HCT116 (cell line): ENCODE measurements at regions not wholly inside any gene's neighbourhood (a gene's known extent, or its start where the extent isn't known, plus 50 kb on each side); places are given as distances from the start of the nearest gene placed in this dataset.

Experiments used
- ATAC-seq: fragments of 200-7000 bp; cut with Tn5 transposase; 2 replicates; pipeline ENCODE4 v1.9.1; 2020; ENCODE audit warnings: mild to moderate bottlenecking, moderate library complexity
- BruUV-seq: library from RNA; stranded (reverse); fragments of 400-500 nt; replicated peaks from 2 replicates; lab custom pipeline; 2021; lab: Mats Ljungman, UMichigan
- CTCF ChIA-PET: fragments of 300-600 bp; sonication (Branson Sonifier 250); formaldehyde crosslinking; loops from one replicate; lab custom pipeline; 2021; ENCODE audit warnings: antibody characterized with exemption; lab: Charles Lee
- POLR2A ChIA-PET: fragments of 300-600, 350-600 bp; sonication (Branson Sonifier 250); formaldehyde crosslinking; loops from one replicate; lab custom pipeline; 2021; ENCODE audit warnings: antibody characterized with exemption; lab: Charles Lee
- RAD21 ChIA-PET, 2 experiments: fragments of 300-600 bp; sonication (Branson Sonifier 250); formaldehyde crosslinking; loops; one replicate each; lab custom pipeline; 2023; ENCODE audit warnings: low total read pairs in 2 of 2; ENCODE audit not compliant: uncharacterized antibody in 2 of 2, unreplicated experiment in 2 of 2, low non-redundant PET in 1 of 2; lab: Charles Lee
- DNase-seq: peaks from one replicate; pipeline ENCODE4 v3.0.0-alpha.2; 2010; ENCODE audit warnings: low read depth, low spot score
- H2AFZ ChIP-seq: fragments of 200-600 bp; shearing (Covaris generic), sonication (generic); 2 replicates; pipeline ENCODE4 v1.6.1; 2017; ENCODE audit warnings: low read depth, mixed run types, mixed read lengths, antibody characterized with exemption, low read length; ENCODE audit not compliant: poor library complexity, severe bottlenecking
- H3K27ac ChIP-seq: 2 replicates; pipeline ENCODE4 v1.5.1; 2012; ENCODE audit warnings: low read depth, low read length
- H3K27me3 ChIP-seq: fragments of 200-600 bp; sonication (generic); 2 replicates; pipeline ENCODE4 v1.6.1; 2016; ENCODE audit warnings: mixed run types, low read length, mixed read lengths; ENCODE audit not compliant: insufficient read depth
- H3K36me3 ChIP-seq, 2 experiments: fragments of 200-500 bp in 1 of 2; fragments of 200-600 bp in 1 of 2; sonication (Bioruptor generic) in 1 of 2; sonication (generic) in 1 of 2; 2 replicates each; pipeline versions ENCODE4 v1.5.1 to v1.6.1; 2014 to 2016; ENCODE audit warnings: low read length in 2 of 2, inconsistent platforms in 1 of 2, mixed read lengths in 1 of 2, mixed run types in 1 of 2; ENCODE audit not compliant: insufficient read depth in 2 of 2, control insufficient read depth in 1 of 2
- H3K4me1 ChIP-seq, 2 experiments: fragments of 200-600 bp in 1 of 2; sonication (generic) in 1 of 2; 2 replicates each; pipeline versions ENCODE4 v1.5.1 to v1.6.1; 2012 to 2017; ENCODE audit warnings: low read length in 2 of 2, inconsistent platforms in 1 of 2, mild to moderate bottlenecking in 1 of 2, mixed read lengths in 1 of 2, mixed run types in 1 of 2, moderate library complexity in 1 of 2; ENCODE audit not compliant: insufficient read depth in 2 of 2, control insufficient read depth in 1 of 2
- H3K4me2 ChIP-seq: fragments of 200-600 bp; sonication (generic); 2 replicates; pipeline ENCODE4 v1.6.1; 2017; ENCODE audit warnings: mixed run types, low read length, mixed read lengths
- H3K4me3 ChIP-seq, 2 experiments: fragments of 200-600 bp in 1 of 2; sonication (generic) in 1 of 2; replicated peaks in 1 of 2; 2 replicates each; pipeline ENCODE4 v1.5.1; 2011 to 2016; ENCODE audit warnings: low read length in 2 of 2, control low read depth in 1 of 2, low read depth in 1 of 2, mild to moderate bottlenecking in 1 of 2, mixed read lengths in 1 of 2, mixed run types in 1 of 2
- H3K79me2 ChIP-seq: fragments of 200-600 bp; sonication (generic); 2 replicates; pipeline ENCODE4 v1.6.1; 2017; ENCODE audit warnings: mild to moderate bottlenecking, mixed run types, low read length, moderate library complexity, mixed read lengths; ENCODE audit not compliant: insufficient read depth
- H3K9ac ChIP-seq: fragments of 200-600 bp; sonication (generic); 2 replicates; pipeline ENCODE4 v1.6.1; 2016; ENCODE audit warnings: low read length, mixed read lengths
- H3K9me2 ChIP-seq: fragments of 200-600 bp; sonication (generic), shearing (Covaris generic); 2 replicates; pipeline ENCODE4 v1.6.1; 2017; ENCODE audit warnings: mixed run types, mild to moderate bottlenecking, moderate library complexity; ENCODE audit not compliant: insufficient read depth
- H3K9me3 ChIP-seq, 2 experiments: fragments of 200-500 bp in 1 of 2; fragments of 200-600 bp in 1 of 2; sonication (Bioruptor generic) in 1 of 2; sonication (generic) in 1 of 2; 2 replicates each; pipeline ENCODE4 v1.6.1; 2014 to 2017; ENCODE audit warnings: low read length in 2 of 2, mixed read lengths in 2 of 2, inconsistent platforms in 1 of 2, low read depth in 1 of 2, mild to moderate bottlenecking in 1 of 2, mixed run types in 1 of 2, moderate library complexity in 1 of 2; ENCODE audit not compliant: control insufficient read depth in 1 of 2, insufficient read depth in 1 of 2
- H4K20me1 ChIP-seq: fragments of 200-600 bp; sonication (generic), shearing (Covaris generic); 2 replicates; pipeline ENCODE4 v1.6.1; 2017; ENCODE audit warnings: mixed run types, mild to moderate bottlenecking, moderate library complexity; ENCODE audit not compliant: insufficient read depth
- CBX3 ChIP-seq: IDR thresholded peaks from 2 replicates; pipeline ENCODE4 v1.6.1; 2012; ENCODE audit warnings: low read depth
- CEBPB ChIP-seq: IDR thresholded peaks from 2 replicates; pipeline ENCODE4 v1.6.1; 2012; ENCODE audit warnings: low read depth
- EGR1 ChIP-seq: IDR thresholded peaks from 2 replicates; pipeline ENCODE4 v1.6.1; 2012; ENCODE audit warnings: low read depth
- ELF1 ChIP-seq: IDR thresholded peaks from 2 replicates; pipeline ENCODE4 v1.6.1; 2012; ENCODE audit warnings: low read depth, borderline replicate concordance
- EZH2phosphoT487 ChIP-seq: fragments of 200-600 bp; IDR thresholded peaks from 2 replicates; pipeline ENCODE4 v1.6.1; 2018; ENCODE audit warnings: antibody characterized with exemption, borderline replicate concordance
- FOSL1 ChIP-seq: IDR thresholded peaks from 2 replicates; pipeline ENCODE4 v1.6.1; 2012; ENCODE audit warnings: low read depth
- JUND ChIP-seq: IDR thresholded peaks from 2 replicates; pipeline ENCODE4 v1.6.1; 2012
- POLR2A ChIP-seq: IDR thresholded peaks from 2 replicates; pipeline ENCODE4 v1.7.0; 2011; ENCODE audit warnings: borderline replicate concordance; ENCODE audit not compliant: insufficient read depth, insufficient read length; ENCODE audit errors: extremely low read depth
- POLR2AphosphoS5 ChIP-seq: IDR thresholded peaks from 2 replicates; pipeline ENCODE4 v1.6.1; 2011; ENCODE audit warnings: mild to moderate bottlenecking, low read depth, low read length, moderate library complexity
- RAD21 ChIP-seq: IDR thresholded peaks from 2 replicates; pipeline ENCODE4 v1.6.1; 2012; ENCODE audit warnings: low read depth, mild to moderate bottlenecking
- TCF7L2 ChIP-seq: IDR thresholded peaks from 2 replicates; pipeline ENCODE4 v1.7.0; 2011; ENCODE audit warnings: borderline replicate concordance, inconsistent platforms; ENCODE audit not compliant: insufficient read depth, insufficient read length; ENCODE audit errors: extremely low read depth
- YY1 ChIP-seq: IDR thresholded peaks from 2 replicates; pipeline ENCODE4 v1.6.1; 2011; ENCODE audit warnings: low read length, low read depth, moderate library complexity, mild to moderate bottlenecking; ENCODE audit not compliant: insufficient replicate concordance; ENCODE audit errors: extremely low read depth
- ZFX ChIP-seq: fragments of 450-650 bp; IDR thresholded peaks from 2 replicates; pipeline ENCODE4 v1.6.1; 2017
- ZNF274 ChIP-seq: fragments of 200-500 bp; sonication (Bioruptor generic); IDR thresholded peaks from 2 replicates; pipeline ENCODE4 v1.6.1; 2014; ENCODE audit warnings: mild to moderate bottlenecking, low read depth, low read length, inconsistent platforms
- intact Hi-C: fragments of 100-400 bp; cut with micrococcal nuclease; formaldehyde crosslinking; loops from 2 replicates; pipeline ENCODE4 v1.10.0; 2022
- TF ChIP-seq, protein P1 (sequence below): IDR thresholded peaks from 2 replicates; pipeline ENCODE4 v1.6.1; 2012
- TF ChIP-seq, protein P2 (sequence below), 3 experiments: fragments of 200-600 bp in 1 of 3; sonication (generic) in 1 of 3; IDR thresholded peaks in 2 of 3; conservative IDR thresholded peaks in 1 of 3; 2 replicates each; pipeline ENCODE4 v1.5.1; 2012 to 2017; ENCODE audit warnings: low read depth in 2 of 3, low read length in 2 of 3, antibody characterized with exemption in 1 of 3, borderline replicate concordance in 1 of 3, control low read depth in 1 of 3, mild to moderate bottlenecking in 1 of 3, mixed read lengths in 1 of 3, mixed run types in 1 of 3, moderate library complexity in 1 of 3; ENCODE audit not compliant: insufficient read depth in 1 of 3
- TF ChIP-seq, protein P3 (sequence below): IDR thresholded peaks from 2 replicates; pipeline ENCODE4 v1.6.1; 2012; ENCODE audit warnings: low read depth
- TF ChIP-seq, protein P4 (sequence below): IDR thresholded peaks from 2 replicates; pipeline ENCODE4 v1.6.1; 2011; ENCODE audit warnings: mild to moderate bottlenecking, low read length, moderate library complexity; ENCODE audit not compliant: insufficient replicate concordance; ENCODE audit errors: extremely low read depth

DNA sequence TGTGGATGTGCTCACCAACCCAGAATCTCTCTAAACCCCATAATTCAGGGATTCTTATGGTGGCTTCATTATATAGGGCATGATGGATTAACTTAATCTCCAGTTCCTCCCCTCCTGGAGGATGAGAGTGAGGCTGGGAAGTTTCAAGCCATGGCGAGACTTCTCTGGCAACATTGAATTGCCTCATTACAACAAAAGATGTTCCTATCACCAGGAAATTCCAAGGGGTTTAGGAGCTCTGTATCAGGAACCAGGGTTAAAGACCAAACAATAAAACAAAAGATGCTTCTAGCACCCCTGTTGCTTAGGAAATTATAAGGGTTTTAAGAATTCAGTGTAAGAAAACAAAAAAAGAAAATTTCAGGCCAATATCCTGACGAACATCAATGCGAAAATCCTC lies 100.1 kb downstream of the NAB1 start (continued):
- TF ChIP-seq ZFX (no peak), ELF1 (no peak)

DNA sequence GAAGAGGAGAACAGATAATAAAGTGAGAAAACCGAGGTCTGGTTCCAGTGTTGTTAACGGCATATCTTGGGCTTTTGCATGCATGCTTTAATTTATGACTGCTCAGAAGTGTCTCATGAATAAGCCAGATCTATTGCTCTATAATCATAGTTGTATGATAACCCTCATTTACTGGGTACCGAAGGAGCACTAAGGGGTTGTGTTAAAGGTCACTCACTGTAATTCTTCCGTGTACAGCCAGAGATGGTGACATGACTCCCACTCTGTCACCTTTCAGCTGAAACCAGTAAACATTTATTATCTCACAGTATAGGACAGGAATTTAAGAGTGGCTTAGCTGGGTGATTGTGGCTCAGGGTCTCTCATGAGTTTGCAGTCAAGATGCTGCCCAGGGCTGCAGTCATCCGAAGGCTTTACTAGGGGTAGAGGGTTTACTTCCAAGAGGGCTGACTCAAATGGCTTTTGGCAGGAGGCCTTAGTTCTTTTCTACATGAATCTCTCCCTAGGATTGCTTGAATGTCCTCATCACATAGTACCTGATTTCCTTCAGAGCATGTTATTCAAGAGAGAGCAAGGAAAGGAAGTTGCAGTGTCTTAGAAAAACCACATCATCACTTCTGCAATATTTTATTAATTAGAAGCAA lies 107.0 kb downstream of the NAB1 start:
- ChIA-PET RAD21 (no interaction called here), CTCF (no interaction called here), POLR2A (no interaction called here)
- intact Hi-C loops = no loop called here
- no peaks in the 10 kb centered on the region for H3K9me3 ChIP-seq
- H3K9ac ChIP-seq = no peak overlapping the region
- peaks cover 7 to 15% of the 10 kb centered on the region in 2 experiments; a peak in 3 of 4 replicates for H3K4me1 ChIP-seq
- H2AFZ ChIP-seq = no peak overlapping the region
- H3K4me2 ChIP-seq = no peak overlapping the region
- H3K27ac ChIP-seq = no peak overlapping the region
- BruUV-seq = no TSS peak
- DNase-seq (no peak), ATAC-seq (no peak)
- no peaks in the 10 kb centered on the region for H3K79me2 ChIP-seq
- H4K20me1 ChIP-seq = no peaks in the 10 kb centered on the region
- H3K9me2 ChIP-seq = no peaks in the 10 kb centered on the region
- no peaks in the 10 kb centered on the region for H3K27me3 ChIP-seq
- H3K36me3 ChIP-seq = no peaks in the 10 kb centered on the region
- no peak overlapping the region for H3K4me3 ChIP-seq
- TF ChIP-seq TCF7L2 = no peak
- no peak for TF ChIP-seq ZNF274
- TF ChIP-seq, protein P1, sequence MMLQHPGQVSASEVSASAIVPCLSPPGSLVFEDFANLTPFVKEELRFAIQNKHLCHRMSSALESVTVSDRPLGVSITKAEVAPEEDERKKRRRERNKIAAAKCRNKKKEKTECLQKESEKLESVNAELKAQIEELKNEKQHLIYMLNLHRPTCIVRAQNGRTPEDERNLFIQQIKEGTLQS = no peak
- TF ChIP-seq EZH2phosphoT487 = no peak
- TF ChIP-seq, protein P2, sequence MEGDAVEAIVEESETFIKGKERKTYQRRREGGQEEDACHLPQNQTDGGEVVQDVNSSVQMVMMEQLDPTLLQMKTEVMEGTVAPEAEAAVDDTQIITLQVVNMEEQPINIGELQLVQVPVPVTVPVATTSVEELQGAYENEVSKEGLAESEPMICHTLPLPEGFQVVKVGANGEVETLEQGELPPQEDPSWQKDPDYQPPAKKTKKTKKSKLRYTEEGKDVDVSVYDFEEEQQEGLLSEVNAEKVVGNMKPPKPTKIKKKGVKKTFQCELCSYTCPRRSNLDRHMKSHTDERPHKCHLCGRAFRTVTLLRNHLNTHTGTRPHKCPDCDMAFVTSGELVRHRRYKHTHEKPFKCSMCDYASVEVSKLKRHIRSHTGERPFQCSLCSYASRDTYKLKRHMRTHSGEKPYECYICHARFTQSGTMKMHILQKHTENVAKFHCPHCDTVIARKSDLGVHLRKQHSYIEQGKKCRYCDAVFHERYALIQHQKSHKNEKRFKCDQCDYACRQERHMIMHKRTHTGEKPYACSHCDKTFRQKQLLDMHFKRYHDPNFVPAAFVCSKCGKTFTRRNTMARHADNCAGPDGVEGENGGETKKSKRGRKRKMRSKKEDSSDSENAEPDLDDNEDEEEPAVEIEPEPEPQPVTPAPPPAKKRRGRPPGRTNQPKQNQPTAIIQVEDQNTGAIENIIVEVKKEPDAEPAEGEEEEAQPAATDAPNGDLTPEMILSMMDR (IDR thresholded peaks at IDR 0.05 in 2 of 3, conservative IDR thresholded peaks at IDR 0.05 in 1 of 3; ENCODE audit: borderline replicate concordance in 1 of 3, insufficient read depth in 1 of 3, low read depth in 2 of 3, low read length in 2 of 3) = no peak
- TF ChIP-seq POLR2AphosphoS5 = no peak
- TF ChIP-seq RAD21 = no peak
- TF ChIP-seq POLR2A = no peak
- no peak for TF ChIP-seq YY1
- no peak for TF ChIP-seq FOSL1
- TF ChIP-seq, protein P3, sequence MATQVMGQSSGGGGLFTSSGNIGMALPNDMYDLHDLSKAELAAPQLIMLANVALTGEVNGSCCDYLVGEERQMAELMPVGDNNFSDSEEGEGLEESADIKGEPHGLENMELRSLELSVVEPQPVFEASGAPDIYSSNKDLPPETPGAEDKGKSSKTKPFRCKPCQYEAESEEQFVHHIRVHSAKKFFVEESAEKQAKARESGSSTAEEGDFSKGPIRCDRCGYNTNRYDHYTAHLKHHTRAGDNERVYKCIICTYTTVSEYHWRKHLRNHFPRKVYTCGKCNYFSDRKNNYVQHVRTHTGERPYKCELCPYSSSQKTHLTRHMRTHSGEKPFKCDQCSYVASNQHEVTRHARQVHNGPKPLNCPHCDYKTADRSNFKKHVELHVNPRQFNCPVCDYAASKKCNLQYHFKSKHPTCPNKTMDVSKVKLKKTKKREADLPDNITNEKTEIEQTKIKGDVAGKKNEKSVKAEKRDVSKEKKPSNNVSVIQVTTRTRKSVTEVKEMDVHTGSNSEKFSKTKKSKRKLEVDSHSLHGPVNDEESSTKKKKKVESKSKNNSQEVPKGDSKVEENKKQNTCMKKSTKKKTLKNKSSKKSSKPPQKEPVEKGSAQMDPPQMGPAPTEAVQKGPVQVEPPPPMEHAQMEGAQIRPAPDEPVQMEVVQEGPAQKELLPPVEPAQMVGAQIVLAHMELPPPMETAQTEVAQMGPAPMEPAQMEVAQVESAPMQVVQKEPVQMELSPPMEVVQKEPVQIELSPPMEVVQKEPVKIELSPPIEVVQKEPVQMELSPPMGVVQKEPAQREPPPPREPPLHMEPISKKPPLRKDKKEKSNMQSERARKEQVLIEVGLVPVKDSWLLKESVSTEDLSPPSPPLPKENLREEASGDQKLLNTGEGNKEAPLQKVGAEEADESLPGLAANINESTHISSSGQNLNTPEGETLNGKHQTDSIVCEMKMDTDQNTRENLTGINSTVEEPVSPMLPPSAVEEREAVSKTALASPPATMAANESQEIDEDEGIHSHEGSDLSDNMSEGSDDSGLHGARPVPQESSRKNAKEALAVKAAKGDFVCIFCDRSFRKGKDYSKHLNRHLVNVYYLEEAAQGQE = no peak
- TF ChIP-seq CBX3 = no peak
- no peak for TF ChIP-seq JUND
- no peak for TF ChIP-seq ELF1
- TF ChIP-seq, protein P4, sequence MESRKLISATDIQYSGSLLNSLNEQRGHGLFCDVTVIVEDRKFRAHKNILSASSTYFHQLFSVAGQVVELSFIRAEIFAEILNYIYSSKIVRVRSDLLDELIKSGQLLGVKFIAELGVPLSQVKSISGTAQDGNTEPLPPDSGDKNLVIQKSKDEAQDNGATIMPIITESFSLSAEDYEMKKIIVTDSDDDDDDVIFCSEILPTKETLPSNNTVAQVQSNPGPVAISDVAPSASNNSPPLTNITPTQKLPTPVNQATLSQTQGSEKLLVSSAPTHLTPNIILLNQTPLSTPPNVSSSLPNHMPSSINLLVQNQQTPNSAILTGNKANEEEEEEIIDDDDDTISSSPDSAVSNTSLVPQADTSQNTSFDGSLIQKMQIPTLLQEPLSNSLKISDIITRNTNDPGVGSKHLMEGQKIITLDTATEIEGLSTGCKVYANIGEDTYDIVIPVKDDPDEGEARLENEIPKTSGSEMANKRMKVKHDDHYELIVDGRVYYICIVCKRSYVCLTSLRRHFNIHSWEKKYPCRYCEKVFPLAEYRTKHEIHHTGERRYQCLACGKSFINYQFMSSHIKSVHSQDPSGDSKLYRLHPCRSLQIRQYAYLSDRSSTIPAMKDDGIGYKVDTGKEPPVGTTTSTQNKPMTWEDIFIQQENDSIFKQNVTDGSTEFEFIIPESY = no peak
- TF ChIP-seq EGR1 = no peak
- no peak for TF ChIP-seq CEBPB
